ENCODE measurements at regions not wholly inside any gene's neighbourhood (a gene's known extent, or its start where the extent isn't known, plus 50 kb on each side); places are given as distances from the start of the nearest gene placed in this dataset.

DNA sequence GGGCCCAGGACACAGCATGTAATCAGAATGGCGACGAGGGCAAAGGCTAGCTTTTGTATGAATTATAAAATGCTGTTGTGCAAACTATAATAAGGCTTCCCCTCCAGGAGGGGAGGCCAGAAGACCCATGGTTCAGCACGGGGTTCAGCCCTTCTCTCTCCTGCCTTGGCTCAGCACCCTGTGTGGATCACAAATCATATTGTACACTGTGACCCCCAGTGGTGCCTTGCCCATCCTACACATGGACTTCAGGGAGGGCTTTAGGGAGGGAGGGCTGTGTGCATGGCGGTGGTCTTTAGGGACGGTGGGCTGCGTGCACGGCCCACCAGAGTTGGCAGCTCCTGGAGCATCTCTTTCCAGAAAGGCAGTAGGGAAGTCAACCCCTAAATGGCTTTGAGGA, 120.8 kb upstream of the TNR start:
- TF ChIP-seq, protein P1, sequence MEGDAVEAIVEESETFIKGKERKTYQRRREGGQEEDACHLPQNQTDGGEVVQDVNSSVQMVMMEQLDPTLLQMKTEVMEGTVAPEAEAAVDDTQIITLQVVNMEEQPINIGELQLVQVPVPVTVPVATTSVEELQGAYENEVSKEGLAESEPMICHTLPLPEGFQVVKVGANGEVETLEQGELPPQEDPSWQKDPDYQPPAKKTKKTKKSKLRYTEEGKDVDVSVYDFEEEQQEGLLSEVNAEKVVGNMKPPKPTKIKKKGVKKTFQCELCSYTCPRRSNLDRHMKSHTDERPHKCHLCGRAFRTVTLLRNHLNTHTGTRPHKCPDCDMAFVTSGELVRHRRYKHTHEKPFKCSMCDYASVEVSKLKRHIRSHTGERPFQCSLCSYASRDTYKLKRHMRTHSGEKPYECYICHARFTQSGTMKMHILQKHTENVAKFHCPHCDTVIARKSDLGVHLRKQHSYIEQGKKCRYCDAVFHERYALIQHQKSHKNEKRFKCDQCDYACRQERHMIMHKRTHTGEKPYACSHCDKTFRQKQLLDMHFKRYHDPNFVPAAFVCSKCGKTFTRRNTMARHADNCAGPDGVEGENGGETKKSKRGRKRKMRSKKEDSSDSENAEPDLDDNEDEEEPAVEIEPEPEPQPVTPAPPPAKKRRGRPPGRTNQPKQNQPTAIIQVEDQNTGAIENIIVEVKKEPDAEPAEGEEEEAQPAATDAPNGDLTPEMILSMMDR (IDR thresholded peaks at IDR 0.05) = no peak
- TF ChIP-seq POLR2A (IDR thresholded peaks at IDR 0.05) = no peak

Data from prostate gland (tissue), 2 donors.